H1 (cell line): ENCODE measurements at regions not wholly inside any gene's neighbourhood (a gene's known extent, or its start where the extent isn't known, plus 50 kb on each side); places are given as distances from the start of the nearest gene placed in this dataset.

ENCODE experiments used
- BACH1 ChIP-seq: IDR thresholded peaks from 2 replicates; pipeline ENCODE4 v1.6.1; 2012; ENCODE audit warnings: low read length, improper control_type of control experiment
- CBX8 ChIP-seq: fragments of 300-800, 300-1000 bp; sonication (generic); IDR thresholded peaks from 2 replicates; pipeline ENCODE4 v1.7.1; 2016; ENCODE audit warnings: low read depth, low read length, borderline replicate concordance
- CEBPB ChIP-seq: IDR thresholded peaks from 2 replicates; pipeline ENCODE4 v1.6.1; 2012; ENCODE audit warnings: low read depth, low read length
- CREB1 ChIP-seq: IDR thresholded peaks from 2 replicates; pipeline ENCODE4 v1.6.1; 2012; ENCODE audit warnings: inconsistent platforms
- PHF8 ChIP-seq: fragments of 200-600 bp; sonication (generic); conservative IDR thresholded peaks from 2 replicates; pipeline ENCODE4 v1.7.1; 2012; ENCODE audit warnings: low read depth, mild to moderate bottlenecking, inconsistent platforms, low read length, moderate library complexity
- POLR2AphosphoS5 ChIP-seq: IDR thresholded peaks from 2 replicates; pipeline ENCODE4 v1.6.1; 2011; ENCODE audit warnings: low read depth, low read length
- TAF7 ChIP-seq: optimal IDR thresholded peaks from 2 replicates; pipeline ENCODE3; 2011; ENCODE audit warnings: low read depth, mild to moderate bottlenecking, inconsistent platforms, low read length, moderate library complexity, borderline replicate concordance
- TBP ChIP-seq: IDR thresholded peaks from 2 replicates; pipeline ENCODE4 v1.6.1; 2011; ENCODE audit warnings: low read depth, low read length, improper control_type of control experiment
- TEAD4 ChIP-seq: IDR thresholded peaks from 2 replicates; pipeline ENCODE4 v1.6.1; 2012; ENCODE audit warnings: low read depth, low read length, inconsistent platforms, mixed read lengths
- USF2 ChIP-seq: IDR thresholded peaks from 2 replicates; pipeline ENCODE4 v1.6.1; 2011; ENCODE audit warnings: low read length, improper control_type of control experiment
- ZNF274 ChIP-seq: IDR thresholded peaks from 2 replicates; pipeline ENCODE4 v1.7.0; 2012; ENCODE audit warnings: low read length, borderline replicate concordance; ENCODE audit errors: extremely low read depth
- TF ChIP-seq, protein P1 (sequence below): fragments of 300-600 bp; sonication (generic); IDR thresholded peaks from 2 replicates; pipeline ENCODE4 v1.7.1; 2012; ENCODE audit warnings: low read length, moderate library complexity, mild to moderate bottlenecking, inconsistent platforms; ENCODE audit not compliant: insufficient replicate concordance

- TF ChIP-seq, protein P1, sequence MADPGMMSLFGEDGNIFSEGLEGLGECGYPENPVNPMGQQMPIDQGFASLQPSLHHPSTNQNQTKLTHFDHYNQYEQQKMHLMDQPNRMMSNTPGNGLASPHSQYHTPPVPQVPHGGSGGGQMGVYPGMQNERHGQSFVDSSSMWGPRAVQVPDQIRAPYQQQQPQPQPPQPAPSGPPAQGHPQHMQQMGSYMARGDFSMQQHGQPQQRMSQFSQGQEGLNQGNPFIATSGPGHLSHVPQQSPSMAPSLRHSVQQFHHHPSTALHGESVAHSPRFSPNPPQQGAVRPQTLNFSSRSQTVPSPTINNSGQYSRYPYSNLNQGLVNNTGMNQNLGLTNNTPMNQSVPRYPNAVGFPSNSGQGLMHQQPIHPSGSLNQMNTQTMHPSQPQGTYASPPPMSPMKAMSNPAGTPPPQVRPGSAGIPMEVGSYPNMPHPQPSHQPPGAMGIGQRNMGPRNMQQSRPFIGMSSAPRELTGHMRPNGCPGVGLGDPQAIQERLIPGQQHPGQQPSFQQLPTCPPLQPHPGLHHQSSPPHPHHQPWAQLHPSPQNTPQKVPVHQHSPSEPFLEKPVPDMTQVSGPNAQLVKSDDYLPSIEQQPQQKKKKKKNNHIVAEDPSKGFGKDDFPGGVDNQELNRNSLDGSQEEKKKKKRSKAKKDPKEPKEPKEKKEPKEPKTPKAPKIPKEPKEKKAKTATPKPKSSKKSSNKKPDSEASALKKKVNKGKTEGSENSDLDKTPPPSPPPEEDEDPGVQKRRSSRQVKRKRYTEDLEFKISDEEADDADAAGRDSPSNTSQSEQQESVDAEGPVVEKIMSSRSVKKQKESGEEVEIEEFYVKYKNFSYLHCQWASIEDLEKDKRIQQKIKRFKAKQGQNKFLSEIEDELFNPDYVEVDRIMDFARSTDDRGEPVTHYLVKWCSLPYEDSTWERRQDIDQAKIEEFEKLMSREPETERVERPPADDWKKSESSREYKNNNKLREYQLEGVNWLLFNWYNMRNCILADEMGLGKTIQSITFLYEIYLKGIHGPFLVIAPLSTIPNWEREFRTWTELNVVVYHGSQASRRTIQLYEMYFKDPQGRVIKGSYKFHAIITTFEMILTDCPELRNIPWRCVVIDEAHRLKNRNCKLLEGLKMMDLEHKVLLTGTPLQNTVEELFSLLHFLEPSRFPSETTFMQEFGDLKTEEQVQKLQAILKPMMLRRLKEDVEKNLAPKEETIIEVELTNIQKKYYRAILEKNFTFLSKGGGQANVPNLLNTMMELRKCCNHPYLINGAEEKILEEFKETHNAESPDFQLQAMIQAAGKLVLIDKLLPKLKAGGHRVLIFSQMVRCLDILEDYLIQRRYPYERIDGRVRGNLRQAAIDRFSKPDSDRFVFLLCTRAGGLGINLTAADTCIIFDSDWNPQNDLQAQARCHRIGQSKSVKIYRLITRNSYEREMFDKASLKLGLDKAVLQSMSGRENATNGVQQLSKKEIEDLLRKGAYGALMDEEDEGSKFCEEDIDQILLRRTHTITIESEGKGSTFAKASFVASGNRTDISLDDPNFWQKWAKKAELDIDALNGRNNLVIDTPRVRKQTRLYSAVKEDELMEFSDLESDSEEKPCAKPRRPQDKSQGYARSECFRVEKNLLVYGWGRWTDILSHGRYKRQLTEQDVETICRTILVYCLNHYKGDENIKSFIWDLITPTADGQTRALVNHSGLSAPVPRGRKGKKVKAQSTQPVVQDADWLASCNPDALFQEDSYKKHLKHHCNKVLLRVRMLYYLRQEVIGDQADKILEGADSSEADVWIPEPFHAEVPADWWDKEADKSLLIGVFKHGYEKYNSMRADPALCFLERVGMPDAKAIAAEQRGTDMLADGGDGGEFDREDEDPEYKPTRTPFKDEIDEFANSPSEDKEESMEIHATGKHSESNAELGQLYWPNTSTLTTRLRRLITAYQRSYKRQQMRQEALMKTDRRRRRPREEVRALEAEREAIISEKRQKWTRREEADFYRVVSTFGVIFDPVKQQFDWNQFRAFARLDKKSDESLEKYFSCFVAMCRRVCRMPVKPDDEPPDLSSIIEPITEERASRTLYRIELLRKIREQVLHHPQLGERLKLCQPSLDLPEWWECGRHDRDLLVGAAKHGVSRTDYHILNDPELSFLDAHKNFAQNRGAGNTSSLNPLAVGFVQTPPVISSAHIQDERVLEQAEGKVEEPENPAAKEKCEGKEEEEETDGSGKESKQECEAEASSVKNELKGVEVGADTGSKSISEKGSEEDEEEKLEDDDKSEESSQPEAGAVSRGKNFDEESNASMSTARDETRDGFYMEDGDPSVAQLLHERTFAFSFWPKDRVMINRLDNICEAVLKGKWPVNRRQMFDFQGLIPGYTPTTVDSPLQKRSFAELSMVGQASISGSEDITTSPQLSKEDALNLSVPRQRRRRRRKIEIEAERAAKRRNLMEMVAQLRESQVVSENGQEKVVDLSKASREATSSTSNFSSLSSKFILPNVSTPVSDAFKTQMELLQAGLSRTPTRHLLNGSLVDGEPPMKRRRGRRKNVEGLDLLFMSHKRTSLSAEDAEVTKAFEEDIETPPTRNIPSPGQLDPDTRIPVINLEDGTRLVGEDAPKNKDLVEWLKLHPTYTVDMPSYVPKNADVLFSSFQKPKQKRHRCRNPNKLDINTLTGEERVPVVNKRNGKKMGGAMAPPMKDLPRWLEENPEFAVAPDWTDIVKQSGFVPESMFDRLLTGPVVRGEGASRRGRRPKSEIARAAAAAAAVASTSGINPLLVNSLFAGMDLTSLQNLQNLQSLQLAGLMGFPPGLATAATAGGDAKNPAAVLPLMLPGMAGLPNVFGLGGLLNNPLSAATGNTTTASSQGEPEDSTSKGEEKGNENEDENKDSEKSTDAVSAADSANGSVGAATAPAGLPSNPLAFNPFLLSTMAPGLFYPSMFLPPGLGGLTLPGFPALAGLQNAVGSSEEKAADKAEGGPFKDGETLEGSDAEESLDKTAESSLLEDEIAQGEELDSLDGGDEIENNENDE = no peak
- TF ChIP-seq ZNF274 (no peak), CEBPB (no peak), CREB1 (no peak), USF2 (no peak), CBX8 (no peak), PHF8 (no peak), TBP (no peak), POLR2AphosphoS5 (no peak), TAF7 (no peak), TEAD4 (no peak), BACH1 (no peak)
Observed at GRCh38 chr16:86357950-86358349, 152.4 kb upstream of the FOXF1 start (continued).
